Osteoblast (primary cell): ENCODE measurements at regions not wholly inside any gene's neighbourhood (a gene's known extent, or its start where the extent isn't known, plus 50 kb on each side); places are given as distances from the start of the nearest gene placed in this dataset.

Source experiments
- DNase-seq: peaks from one replicate; pipeline ENCODE4 v3.0.0; 2011; ENCODE audit warnings: low spot score, mixed read lengths; ENCODE audit not compliant: insufficient read length; ENCODE audit errors: missing footprints
- H2AFZ ChIP-seq: 2 replicates; pipeline ENCODE4 v1.6.0; 2011; ENCODE audit warnings: mild to moderate bottlenecking, low read length
- H3K27ac ChIP-seq: 2 replicates; pipeline ENCODE4 v1.5.1; 2011; ENCODE audit warnings: mild to moderate bottlenecking, low read depth, low read length, moderate library complexity
- H3K27me3 ChIP-seq: 2 replicates; pipeline ENCODE4 v1.6.0; 2012; ENCODE audit warnings: mild to moderate bottlenecking, control low read depth, inconsistent platforms, low read length, moderate library complexity; ENCODE audit not compliant: insufficient read depth
- H3K36me3 ChIP-seq: 2 replicates; pipeline ENCODE4 v1.5.1; 2011; ENCODE audit warnings: mild to moderate bottlenecking, low read length, control low read depth, moderate library complexity; ENCODE audit not compliant: insufficient read depth
- H3K4me1 ChIP-seq: 2 replicates; pipeline ENCODE4 v1.5.1; 2011; ENCODE audit warnings: mild to moderate bottlenecking, low read length, control low read depth, moderate library complexity; ENCODE audit not compliant: insufficient read depth
- H3K4me2 ChIP-seq: 2 replicates; pipeline ENCODE4 v1.6.0; 2011; ENCODE audit warnings: mild to moderate bottlenecking, low read length; ENCODE audit not compliant: insufficient read depth
- H3K4me3 ChIP-seq: fragments of 200-600 bp; sonication (generic); 3 replicates; pipeline ENCODE4 v1.5.1; 2012; ENCODE audit warnings: mild to moderate bottlenecking, low read length, inconsistent platforms; ENCODE audit not compliant: insufficient read depth
- H3K79me2 ChIP-seq: 2 replicates; pipeline ENCODE4 v1.6.0; 2012; ENCODE audit warnings: mild to moderate bottlenecking, low read length, control low read depth, inconsistent platforms; ENCODE audit not compliant: insufficient read depth
- H3K9me3 ChIP-seq: 2 replicates; pipeline ENCODE4 v1.5.1; 2011; ENCODE audit warnings: low read depth, low read length, control low read depth
- H4K20me1 ChIP-seq: 2 replicates; pipeline ENCODE4 v1.6.0; 2012; ENCODE audit warnings: mild to moderate bottlenecking, low read length, control low read depth; ENCODE audit not compliant: insufficient read depth
- CTCF ChIP-seq: IDR thresholded peaks from 2 replicates; pipeline ENCODE4 v1.5.1; 2011; ENCODE audit warnings: mild to moderate bottlenecking, low read depth, low read length, moderate library complexity; ENCODE audit errors: extremely low read depth

GRCh38 chr17:79148584-79148983 is 74.0 kb downstream of the ENGASE start:
- no peaks in the 10 kb centered on the region for H3K79me2 ChIP-seq
- no peaks in the 10 kb centered on the region for H3K4me1 ChIP-seq
- no peaks in the 10 kb centered on the region for H3K9me3 ChIP-seq
- no peaks in the 10 kb centered on the region for H3K27me3 ChIP-seq
- H3K27ac ChIP-seq, result no peak overlapping the region
- no peak for DNase-seq
- no peak for TF ChIP-seq CTCF
- H2AFZ ChIP-seq, result no peak overlapping the region
- no peaks in the 10 kb centered on the region for H4K20me1 ChIP-seq
- H3K4me2 ChIP-seq, result no peak overlapping the region
- H3K36me3 ChIP-seq, result no peaks in the 10 kb centered on the region
- no peak overlapping the region for H3K4me3 ChIP-seq

DNA sequence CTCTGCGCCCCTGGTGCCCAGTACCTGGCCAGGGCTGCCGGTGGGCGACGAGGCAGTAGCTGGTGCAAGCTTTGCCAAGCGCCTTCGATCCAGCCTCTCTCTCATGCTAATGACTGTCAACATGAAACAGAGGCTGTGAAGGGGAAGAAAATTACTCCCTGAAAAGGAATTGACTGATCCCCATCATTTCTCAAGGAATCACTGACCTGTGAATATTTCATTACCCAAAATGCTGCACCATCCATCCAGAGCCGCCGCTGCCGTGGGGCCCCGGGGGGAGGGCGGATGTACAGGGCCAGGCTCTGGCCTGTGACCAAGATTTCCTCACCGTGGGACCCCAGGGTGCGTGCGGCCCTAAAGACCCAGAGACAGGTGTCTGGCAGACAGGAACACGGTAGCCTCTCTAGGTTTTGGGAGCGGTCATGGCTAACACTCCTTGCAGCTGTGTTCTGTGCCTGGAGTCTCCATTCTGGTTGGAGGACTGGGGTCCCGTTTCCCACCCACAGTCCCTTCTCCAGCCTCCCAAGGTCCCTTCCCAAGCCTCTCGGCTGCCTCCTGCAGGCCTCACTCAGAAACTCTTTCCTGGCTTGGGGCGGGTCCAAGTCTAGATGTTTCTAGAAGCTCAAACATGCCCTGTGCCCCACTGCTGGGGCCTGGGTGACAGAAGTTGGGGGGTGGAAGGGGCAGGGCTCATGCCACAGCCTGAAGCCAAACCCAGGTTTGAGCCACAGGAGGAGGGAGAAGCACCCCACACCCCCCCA is 73.3 kb downstream of the ENGASE start:
- DNase-seq, result no peak
- H3K79me2 ChIP-seq, result no peaks in the 10 kb centered on the region
- H2AFZ ChIP-seq, result no peak overlapping the region
- TF ChIP-seq CTCF, result no peak
- H4K20me1 ChIP-seq, result no peaks in the 10 kb centered on the region
- H3K9me3 ChIP-seq, result no peaks in the 10 kb centered on the region
- H3K36me3 ChIP-seq, result no peaks in the 10 kb centered on the region
- no peak overlapping the region for H3K27ac ChIP-seq
- H3K4me2 ChIP-seq, result no peak overlapping the region
- H3K4me3 ChIP-seq, result no peak overlapping the region
- no peaks in the 10 kb centered on the region for H3K4me1 ChIP-seq
- H3K27me3 ChIP-seq, result peaks cover under 1% of the 10 kb centered on the region

GRCh38 chr17:79146562-79146961 is 71.9 kb downstream of the ENGASE start:
- DNase-seq, result no peak
- Histone ChIP-seq H3K4me2 (no peak overlapping the region), H3K36me3 (no peaks in the 10 kb centered on the region), H3K4me3 (no peak overlapping the region), H3K79me2 (no peaks in the 10 kb centered on the region), H3K9me3 (no peaks in the 10 kb centered on the region), H4K20me1 (no peaks in the 10 kb centered on the region), H3K27me3 (peaks cover 14% of the 10 kb centered on the region), H2AFZ (no peak overlapping the region), H3K27ac (no peak overlapping the region), H3K4me1 (no peaks in the 10 kb centered on the region)
- no peak for TF ChIP-seq CTCF

DNA sequence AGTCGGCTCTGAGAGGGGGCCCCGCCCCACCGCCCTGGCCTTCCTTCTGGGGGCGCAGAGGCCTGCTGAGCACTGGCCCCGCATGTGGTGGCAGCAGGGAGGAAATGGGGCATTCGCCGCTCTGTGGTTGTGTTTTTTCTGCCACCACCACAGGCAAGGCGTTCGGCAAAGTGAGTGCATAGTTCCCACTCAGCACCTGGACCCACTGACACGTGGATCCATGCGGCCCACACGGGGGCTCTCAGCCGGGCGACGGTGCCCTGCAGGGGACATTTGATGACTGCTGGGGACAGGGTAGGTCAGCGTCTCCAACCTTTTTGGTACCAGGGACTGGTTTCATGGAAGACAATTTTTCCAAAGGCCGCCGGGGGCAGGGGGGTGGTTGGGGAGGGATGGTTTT is 70.9 kb downstream of the ENGASE start:
- no peak overlapping the region for H3K4me3 ChIP-seq
- no peak for TF ChIP-seq CTCF
- no peak overlapping the region for H3K27ac ChIP-seq
- no peaks in the 10 kb centered on the region for H3K9me3 ChIP-seq
- peaks cover 21% of the 10 kb centered on the region for H3K27me3 ChIP-seq
- H3K4me2 ChIP-seq, result no peak overlapping the region
- H3K79me2 ChIP-seq, result no peaks in the 10 kb centered on the region
- H3K4me1 ChIP-seq, result no peaks in the 10 kb centered on the region
- no peak overlapping the region for H2AFZ ChIP-seq
- DNase-seq, result no peak
- H3K36me3 ChIP-seq, result no peaks in the 10 kb centered on the region
- H4K20me1 ChIP-seq, result no peaks in the 10 kb centered on the region
